ENCODE measurements at regions not wholly inside any gene's neighbourhood (a gene's known extent, or its start where the extent isn't known, plus 50 kb on each side); places are given as distances from the start of the nearest gene placed in this dataset.

DNA sequence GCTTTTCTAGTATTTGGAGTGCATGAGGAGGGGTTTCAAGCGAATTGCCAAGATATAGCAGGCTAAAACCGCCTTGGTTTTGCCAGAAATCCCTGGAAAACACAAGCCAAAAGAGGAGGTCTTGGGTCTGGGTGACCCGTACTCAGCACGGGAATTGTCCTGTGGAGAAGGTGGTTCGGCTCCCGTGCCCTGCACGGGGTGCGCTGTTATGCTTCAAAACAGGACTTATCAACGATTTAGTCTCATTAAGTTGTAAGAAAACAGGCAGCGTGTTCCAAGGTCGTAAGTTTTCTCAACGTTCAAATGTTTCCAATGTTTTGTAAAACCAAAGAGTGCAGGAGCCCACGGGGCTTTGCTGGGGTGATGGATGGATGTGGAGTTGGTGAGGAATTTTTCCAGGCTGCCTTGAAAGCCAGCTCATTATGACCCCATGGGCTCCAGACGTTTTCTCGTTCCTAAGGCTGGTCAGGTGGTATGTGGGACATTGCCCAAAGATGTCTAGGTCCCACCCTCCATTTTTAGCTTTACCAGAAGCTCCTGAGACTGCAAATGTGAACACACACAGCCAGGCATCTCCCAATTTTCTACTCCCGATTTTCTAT, 75.4 kb upstream of the CLDN14 start:
- no peak for DNase-seq

DNA sequence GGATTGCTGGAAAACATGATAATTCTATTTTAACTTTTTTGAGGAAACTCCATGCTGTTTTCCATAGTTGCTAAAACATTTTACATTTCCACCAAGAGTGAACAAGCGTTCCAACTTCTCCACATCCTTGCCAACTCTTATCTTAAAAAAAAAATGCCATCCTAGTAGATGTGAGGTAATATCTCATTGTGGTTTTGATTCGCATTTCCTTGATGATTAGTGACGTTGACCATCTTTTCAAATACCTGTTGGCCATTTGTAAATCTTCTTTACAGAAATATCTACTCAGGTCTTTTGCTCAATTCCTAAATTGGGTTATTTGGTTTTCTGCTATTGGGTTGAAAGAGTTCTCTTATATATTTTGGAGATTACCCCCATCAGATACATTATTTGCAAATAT, 77.4 kb upstream of the CLDN14 start:
- DNase-seq: no peak

DNA sequence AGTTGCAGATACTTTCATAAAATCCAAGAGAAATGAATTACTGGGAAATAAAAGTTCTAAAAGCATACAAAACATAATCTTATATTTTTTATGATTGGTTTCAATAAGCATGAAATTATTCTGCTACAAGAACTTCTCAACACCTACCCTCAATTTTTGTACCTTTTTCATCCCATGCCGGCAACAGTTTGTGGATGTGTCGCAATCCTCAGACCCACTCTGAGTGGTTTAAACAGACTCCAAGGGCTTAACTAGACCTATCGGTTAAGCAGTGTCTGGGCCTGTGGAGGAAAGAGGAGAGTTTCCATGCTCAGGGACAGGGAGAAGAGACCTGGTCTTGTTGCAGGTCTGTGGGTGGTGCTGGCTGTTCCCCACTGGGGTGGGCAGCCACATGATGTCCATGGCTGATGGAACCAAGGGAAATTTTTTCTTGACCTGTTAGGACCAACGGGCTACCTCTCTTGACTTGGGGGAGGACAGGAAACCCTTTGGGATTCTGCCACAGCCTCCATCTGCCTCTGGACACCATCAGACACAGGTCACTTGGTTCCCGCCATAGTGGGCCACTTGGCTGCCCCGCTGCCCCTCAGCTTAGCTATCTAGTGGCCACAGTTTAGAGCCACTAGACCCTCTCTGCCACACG, 81.1 kb upstream of the CLDN14 start:
- DNase-seq: no peak

DNA sequence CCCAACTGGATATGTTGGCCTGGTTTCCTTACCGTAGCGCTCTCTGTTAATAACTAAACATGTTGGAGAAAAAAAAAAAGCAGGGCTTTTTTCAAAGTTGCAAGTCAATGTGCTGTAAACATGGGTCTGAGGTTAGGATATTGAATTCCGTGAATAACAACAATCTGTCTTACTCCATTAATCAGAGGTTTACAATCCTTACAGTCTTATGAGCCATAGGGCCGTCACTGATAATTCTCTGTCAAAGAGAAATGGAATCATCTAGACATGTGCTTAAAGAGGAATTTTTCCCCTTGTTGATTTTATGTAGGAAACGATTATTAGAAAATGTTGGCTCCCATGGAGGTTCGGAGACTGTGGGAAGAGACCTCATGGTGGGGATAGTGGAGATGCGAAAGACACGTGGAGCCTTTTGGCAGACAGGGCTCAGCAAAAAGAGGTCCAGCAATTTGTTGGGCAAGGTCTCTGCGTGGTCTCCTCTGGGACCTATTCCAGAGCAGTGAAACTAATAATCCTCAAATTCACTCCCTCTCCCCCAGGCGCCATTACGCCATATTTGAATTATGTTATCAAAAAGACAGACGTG, 83.5 kb upstream of the CLDN14 start:
- DNase-seq: no peak

GRCh38 chr21:36564647-36565046, 84.7 kb upstream of the CLDN14 start:
- no peak for DNase-seq

DNA sequence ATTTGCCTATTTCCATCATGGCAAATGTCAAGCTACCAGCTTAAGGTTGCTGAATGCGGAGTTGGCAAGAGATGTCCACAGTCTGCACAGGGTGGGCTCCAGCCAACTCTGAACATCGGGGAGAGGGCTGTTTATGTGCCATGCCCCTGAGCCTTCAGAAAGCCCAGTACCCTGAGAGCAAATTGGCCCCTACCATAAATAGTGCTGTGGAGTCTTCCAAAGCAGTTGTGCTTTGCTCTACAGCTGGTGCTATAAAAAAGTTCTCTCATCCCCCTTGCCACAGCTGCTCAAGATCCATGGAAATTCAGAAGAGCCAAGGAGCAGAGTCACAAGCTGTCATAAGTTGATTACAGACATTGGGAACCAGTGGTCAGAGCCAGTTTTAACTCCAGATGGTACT, 85.6 kb upstream of the CLDN14 start:
- no peak for DNase-seq

DNA sequence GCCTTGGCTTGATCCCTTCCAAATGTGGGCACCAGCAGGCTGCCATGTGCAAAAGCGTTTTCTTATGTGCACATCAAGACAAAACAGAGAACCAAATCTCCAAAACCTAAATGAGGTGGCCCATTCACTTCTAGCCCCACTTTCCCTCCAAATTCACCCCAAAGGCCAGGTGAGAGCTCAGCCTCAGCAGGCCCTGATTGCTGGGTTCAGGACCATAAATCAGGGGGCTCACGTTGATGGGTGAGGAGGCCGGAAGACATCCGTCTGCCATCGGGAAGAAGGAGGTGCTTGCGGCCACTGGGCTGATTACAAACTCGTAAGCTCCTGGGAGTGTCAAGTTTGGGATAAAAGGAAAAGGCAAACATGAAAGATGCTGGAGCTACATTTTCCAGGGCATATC, 86.7 kb upstream of the CLDN14 start:
- DNase-seq: no peak

DNA sequence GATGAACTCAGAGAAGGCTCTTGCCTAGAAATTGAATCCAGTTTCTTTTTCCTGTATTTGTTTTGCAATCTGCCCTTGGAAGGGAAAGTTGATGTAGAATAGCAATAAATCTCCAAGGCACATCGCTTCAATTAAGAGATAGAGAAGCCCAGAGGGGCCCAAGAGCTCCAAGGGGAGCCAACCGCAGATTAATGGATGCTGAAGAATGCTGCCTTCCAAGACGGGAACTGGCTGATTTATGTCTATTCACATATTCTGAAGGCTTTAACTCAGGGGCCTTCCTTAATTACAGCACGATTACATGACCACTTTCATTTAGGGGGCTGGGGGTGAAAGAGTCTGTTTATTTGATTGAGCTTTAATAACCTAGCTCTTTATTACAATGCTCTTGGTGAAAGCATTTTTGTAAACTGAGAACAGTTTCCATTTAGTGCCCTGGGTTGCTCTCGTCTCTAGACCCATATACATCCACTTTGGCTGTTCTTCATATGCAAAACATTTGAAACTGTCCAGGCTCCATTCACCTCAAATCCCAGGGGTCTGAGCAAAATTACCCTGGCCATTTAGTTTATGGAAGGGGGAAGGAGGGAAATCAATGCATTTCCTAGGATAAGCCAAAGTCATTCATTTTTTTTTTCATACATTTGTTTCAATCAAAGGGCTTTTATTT, 87.4 kb upstream of the CLDN14 start:
- no peak for DNase-seq

GRCh38 chr21:36569511-36569910, 89.6 kb upstream of the CLDN14 start:
- DNase-seq: no peak

DNA sequence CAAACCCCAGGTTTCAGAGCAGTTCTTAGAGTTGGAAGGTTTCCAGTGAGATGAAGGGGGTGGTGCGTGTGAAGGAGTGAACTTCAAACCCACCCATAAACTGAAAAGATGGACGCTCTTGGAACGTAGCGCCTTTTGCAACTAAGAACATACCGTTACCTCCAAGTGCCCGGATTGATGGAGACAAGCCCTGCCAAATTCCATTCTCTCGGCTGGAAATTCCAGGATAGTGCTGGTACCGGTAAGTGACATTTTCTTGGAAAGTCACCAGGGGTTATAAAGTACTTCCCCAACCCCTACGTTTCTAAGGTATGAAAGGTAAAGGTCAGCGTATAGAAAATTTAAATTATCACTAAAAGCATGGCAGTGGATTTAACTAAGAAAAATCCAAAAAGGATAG, 91.6 kb upstream of the CLDN14 start:
- no peak for DNase-seq

DNA sequence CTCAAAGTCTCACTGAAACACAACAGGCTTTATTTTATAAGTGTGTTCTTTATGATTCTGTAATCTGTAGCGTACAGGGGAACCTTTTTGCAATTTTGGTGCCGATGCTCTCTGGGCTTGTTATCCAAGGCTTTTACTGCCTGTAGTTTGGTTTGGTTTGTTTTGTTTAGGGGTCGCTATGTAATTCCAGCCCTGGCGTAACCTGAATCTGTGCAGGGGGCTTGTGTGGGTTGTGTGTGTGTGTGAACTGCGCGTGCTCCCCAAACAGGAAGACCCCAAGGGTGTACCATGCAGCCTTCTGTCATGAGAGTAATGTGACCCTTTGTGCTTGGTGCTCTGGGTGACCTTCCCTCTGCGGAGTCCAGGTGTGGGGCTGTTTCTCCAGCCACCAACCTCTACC, 92.1 kb upstream of the CLDN14 start:
- no peak for DNase-seq

DNA sequence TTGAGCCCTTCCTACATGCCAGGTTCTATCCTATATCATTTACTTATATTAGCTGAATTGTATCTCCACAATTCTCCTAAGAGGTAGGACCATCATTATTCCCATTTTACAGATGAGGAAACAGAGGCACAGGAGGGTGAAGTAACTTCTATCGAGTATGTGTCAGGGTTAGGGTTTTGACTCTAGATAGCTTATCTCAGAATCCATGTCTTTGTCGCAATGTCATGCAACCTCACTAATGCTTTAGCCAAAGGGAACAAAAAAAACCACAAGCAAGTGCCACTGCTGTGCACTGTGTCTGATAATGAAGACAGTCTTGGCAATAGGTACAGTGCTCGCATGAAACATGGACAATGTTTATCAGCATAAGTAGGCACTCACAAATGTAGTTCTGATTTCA, 95.4 kb upstream of the CLDN14 start:
- DNase-seq: no peak

DNA sequence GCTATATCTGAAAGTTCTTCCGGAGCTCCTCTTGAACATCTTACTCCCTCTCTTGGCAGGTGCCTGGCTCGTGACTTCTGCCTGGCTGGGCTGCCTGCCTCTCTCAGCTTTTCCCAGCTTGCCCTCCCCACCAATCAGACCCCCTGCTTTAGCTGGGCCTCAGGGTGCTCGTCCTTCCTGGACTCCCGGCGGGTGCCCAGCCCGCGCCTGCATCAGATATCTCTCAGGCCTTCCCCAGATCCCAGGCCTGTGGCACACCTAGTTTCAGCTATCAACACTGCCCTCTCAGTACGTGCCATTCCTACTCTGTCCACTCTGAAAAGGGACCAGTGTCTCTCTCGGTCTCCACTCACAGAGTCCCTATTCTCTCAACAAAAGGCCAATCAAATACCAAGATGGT, 96.5 kb upstream of the CLDN14 start:
- DNase-seq: no peak

- no peak for DNase-seq
Measured at GRCh38 chr21:36579898-36580297, 100.0 kb upstream of the CLDN14 start.

DNA sequence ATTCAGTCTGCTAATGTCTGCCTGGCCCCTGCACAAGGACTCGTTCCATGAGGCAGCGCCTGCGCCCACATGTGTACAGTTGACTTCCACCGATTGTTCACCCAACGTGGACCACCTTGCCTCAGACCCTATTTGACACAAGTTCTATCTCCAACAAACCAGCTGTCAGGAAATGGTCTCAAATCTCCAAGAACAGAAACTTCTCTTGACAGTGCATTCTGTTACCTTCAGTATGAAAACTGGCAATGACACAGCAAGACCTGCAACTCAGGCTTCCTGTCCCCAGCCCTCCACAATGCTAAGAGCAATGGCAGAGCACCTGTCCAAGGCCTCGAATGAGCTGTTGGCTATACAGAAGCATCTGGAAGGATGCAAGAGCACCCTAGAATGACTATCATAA, 102.3 kb upstream of the CLDN14 start:
- no peak for DNase-seq

DNA sequence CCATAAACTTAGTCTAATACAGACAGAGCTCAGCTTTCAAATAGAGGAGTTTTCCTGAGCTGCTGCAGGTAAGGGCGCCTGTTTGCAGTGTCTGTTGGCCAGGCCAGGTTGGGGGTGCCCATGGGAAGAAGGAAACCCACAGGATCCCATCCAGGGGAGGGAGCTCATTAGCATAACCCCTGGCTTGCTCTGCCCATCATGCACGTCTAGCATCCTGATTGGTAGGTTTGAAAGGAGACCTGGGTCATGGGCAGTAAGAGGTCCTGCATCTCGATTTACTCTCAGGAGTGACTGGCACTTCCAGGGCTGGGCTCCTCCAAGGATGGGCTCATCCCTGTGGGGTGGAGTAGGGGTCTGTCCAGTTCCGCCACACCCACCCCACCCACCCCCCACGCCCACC, 103.7 kb upstream of the CLDN14 start:
- DNase-seq: no peak

GRCh38 chr21:36584980-36585940, 105.3 kb upstream of the CLDN14 start:
- no peak for DNase-seq

DNA sequence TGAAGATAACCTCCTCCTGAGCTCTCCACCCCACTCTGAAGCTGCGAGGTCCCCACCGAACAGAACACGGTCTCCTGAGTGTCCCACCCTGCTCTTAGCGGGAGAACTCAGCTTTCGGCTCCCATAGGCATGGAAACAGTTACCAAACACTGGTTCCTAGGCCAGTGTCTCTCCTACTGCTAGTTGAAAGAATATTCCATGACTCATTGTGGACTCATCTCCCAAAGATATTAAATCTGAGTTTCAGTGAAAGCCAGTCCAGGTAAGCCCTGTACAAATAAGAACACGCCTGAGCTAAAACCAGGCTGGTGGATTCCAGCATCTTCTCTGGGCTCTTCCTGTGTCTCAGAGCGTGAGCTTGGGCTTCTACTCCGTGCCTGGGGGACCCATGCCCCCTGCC, 107.5 kb upstream of the CLDN14 start:
- no peak for DNase-seq

- peak; percentile 71 for DNase-seq
Measured at GRCh38 chr21:36589352-36589971, 109.5 kb upstream of the SIM2 start.

- DNase-seq: no peak
Measured at GRCh38 chr21:36591326-36591970, 107.5 kb upstream of the SIM2 start.

DNA sequence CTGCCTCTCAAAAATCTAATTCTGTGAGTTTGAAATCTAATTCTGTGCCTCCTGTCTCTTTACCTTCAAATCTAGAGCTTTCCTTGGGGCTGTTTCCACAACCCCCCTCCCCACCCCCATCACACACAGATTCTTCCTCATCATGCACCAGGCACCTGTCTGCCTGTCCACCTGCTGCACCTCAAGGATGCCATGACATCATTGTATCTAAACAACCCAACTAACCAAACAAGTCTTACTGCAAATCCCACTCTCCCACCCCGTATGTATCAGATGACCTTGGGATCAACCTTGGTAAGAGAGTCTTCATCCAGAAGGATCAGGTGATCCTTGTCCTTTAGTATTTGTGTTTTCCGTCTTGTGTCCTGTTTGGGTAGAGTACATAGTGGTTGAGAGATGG, 102.7 kb upstream of the SIM2 start:
- DNase-seq: no peak

- DNase-seq: no peak
Measured at GRCh38 chr21:36601362-36601761, 97.6 kb upstream of the SIM2 start.
